ENCODE measurements at regions not wholly inside any gene's neighbourhood (a gene's known extent, or its start where the extent isn't known, plus 50 kb on each side); places are given as distances from the start of the nearest gene placed in this dataset.

GRCh38 chr13:47310401-47310800 lies 413.5 kb upstream of the HTR2A start:
- DNase-seq = no peak
- WGBS, 4 donors = 72 to 80% methylated on average over 1 of the region's 1 CpG; no CpG with 5 or more reads in 2 of the 4 donors
- intact Hi-C loops (cut with DNase I) = no loop called here

GRCh38 chr13:47306991-47307390 lies 410.1 kb upstream of the HTR2A start:
- Histone ChIP-seq H3K4me3 (no peak overlapping the region), H3K36me3 (replicated peaks in 1 of 2) (no peaks in the 10 kb centered on the region), H3K4me1 (replicated peaks in 1 of 2) (no peaks in the 10 kb centered on the region), H3K27me3 (no peaks in the 10 kb centered on the region), H3K9me3 (replicated peaks in 1 of 3) (no peaks in the 10 kb centered on the region), H3K27ac (no peak overlapping the region)
- TF ChIP-seq CTCF (IDR thresholded peaks at IDR 0.05) = no peak
- DNase-seq = no peak
- intact Hi-C loops (cut with DNase I) = no loop called here

More at GRCh38 chr13:47310401-47310800, 413.5 kb upstream of the HTR2A start:
- TF ChIP-seq POLR2A (IDR thresholded peaks at IDR 0.05) (no peak), CTCF (IDR thresholded peaks at IDR 0.05) (no peak)
- Histone ChIP-seq H3K27me3 (no peaks in the 10 kb centered on the region), H3K4me1 (replicated peaks in 1 of 2) (no peaks in the 10 kb centered on the region), H3K9me3 (replicated peaks in 1 of 3) (no peaks in the 10 kb centered on the region), H3K36me3 (replicated peaks in 1 of 2) (no peaks in the 10 kb centered on the region), H3K4me3 (no peak overlapping the region), H3K27ac (no peak overlapping the region)

GRCh38 chr13:47303626-47304025 lies 406.8 kb upstream of the HTR2A start:
- Histone ChIP-seq H3K27me3 (no peaks in the 10 kb centered on the region), H3K9me3 (replicated peaks in 1 of 3) (no peaks in the 10 kb centered on the region), H3K4me3 (no peak overlapping the region), H3K36me3 (replicated peaks in 1 of 2) (no peaks in the 10 kb centered on the region), H3K27ac (no peak overlapping the region), H3K4me1 (replicated peaks in 1 of 2) (no peaks in the 10 kb centered on the region)
- intact Hi-C loops (cut with DNase I) = no loop called here
- no peak for DNase-seq
- TF ChIP-seq POLR2A (IDR thresholded peaks at IDR 0.05) (no peak), CTCF (IDR thresholded peaks at IDR 0.05) (no peak)

DNA sequence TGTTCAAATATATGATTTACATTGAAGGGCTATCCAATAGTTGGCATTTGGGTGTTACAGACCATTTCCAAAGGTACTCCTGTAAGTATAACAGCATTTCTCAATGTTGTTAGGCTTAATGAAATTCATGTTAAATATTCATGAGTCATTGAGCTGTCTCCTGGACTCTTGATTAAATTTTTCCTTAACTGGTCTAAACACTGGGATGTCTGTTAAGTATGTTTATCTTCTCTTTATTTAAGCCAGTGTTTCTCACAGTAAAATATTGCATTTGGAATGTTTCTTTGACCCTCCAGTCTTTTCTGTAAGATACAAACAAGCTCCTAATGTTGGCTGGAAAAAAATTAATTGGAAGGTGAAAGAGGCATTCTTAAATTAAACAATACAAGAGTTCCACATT lies 402.5 kb upstream of the HTR2A start:
- H3K9me3 ChIP-seq (replicated peaks in 1 of 3) = no peaks in the 10 kb centered on the region
- intact Hi-C loops (cut with DNase I) = no loop called here
- TF ChIP-seq CTCF (IDR thresholded peaks at IDR 0.05) (no peak), POLR2A (IDR thresholded peaks at IDR 0.05) (no peak)
- H3K36me3 ChIP-seq (replicated peaks in 1 of 2) = no peaks in the 10 kb centered on the region
- no peaks in the 10 kb centered on the region for H3K4me1 ChIP-seq (replicated peaks in 1 of 2)
- H3K27me3 ChIP-seq = no peaks in the 10 kb centered on the region
- H3K27ac ChIP-seq = no peak overlapping the region
- no peak overlapping the region for H3K4me3 ChIP-seq
- no peak for DNase-seq

All from adrenal gland (tissue), 9 donors.